HS-5 (cell line): ENCODE measurements at regions not wholly inside any gene's neighbourhood (a gene's known extent, or its start where the extent isn't known, plus 50 kb on each side); places are given as distances from the start of the nearest gene placed in this dataset.
"Not testable (repeated sequence)": the region's sequence is repeated elsewhere in the genome, so short reads cannot be mapped to it uniquely, and the experiment has no call there.

Experiments
- DNase-seq: peaks from one replicate; pipeline ENCODE4 v3.0.0-alpha.2; 2012; ENCODE audit warnings: low read depth

DNA sequence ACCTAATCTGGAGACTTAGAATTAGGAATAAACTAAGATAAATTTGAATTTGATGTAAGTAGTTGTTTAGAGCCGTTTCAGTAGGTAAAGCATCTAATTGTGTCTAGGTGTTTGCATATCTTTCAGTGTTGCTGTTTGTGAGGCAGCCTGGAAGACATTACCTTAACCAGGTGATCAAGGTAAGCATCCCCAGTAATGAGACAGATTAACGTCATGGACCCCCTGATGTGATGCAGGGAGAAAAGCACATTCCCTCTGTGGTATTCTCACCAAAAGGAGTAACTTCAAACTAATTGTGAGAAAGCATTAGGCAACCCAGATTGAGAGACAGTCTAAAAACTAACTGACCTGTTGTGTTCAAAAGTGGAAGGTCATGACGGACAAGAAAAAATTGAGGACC, 251.6 kb downstream of the NUAK1 start:
- DNase-seq, result no peak

DNA sequence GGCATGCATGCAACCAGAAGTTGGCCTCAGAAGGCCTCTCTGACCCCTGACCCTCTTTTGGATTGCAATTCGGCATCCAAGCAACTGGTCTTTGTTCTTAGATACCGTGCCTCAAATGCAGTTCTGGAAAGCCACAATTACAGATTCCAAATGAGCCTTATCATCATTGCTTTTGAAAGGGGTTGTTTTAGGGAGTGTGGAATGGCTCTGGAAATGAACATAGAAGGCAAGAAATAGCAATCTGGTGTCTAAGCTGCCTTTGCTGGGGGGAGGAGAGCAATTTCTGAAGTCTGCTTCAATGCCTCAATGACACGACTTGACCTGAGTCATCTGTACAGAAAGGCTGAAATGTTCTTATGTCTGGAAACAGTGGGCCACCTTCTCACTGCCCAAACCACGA, 250.1 kb downstream of the NUAK1 start:
- DNase-seq, result no peak

DNA sequence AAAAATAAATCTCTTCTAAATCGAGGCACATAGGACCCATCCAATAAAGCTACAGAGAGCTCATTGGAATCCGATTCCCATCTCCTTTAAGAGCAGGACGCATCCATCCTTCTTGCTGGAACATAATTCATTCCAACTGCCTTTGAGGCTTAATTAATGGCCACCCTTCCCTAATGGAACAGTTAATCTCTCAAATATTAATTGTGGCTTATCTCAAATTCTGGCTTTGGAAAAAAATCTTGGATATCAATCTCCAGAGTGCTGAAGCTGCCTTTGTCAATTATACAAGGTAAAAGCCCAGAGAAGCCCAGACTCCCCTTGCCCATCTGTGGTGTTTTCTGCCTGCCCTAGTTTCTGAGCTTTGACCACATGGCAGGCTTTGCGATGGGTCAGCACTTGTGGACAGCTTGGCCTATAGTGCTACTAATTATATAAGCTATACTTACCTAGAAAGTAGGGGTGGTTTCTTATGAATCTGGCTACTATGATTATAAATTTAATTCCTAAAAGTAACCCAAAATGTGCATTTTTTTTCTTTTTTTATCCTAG, 246.3 kb downstream of the NUAK1 start:
- no peak for DNase-seq

DNA sequence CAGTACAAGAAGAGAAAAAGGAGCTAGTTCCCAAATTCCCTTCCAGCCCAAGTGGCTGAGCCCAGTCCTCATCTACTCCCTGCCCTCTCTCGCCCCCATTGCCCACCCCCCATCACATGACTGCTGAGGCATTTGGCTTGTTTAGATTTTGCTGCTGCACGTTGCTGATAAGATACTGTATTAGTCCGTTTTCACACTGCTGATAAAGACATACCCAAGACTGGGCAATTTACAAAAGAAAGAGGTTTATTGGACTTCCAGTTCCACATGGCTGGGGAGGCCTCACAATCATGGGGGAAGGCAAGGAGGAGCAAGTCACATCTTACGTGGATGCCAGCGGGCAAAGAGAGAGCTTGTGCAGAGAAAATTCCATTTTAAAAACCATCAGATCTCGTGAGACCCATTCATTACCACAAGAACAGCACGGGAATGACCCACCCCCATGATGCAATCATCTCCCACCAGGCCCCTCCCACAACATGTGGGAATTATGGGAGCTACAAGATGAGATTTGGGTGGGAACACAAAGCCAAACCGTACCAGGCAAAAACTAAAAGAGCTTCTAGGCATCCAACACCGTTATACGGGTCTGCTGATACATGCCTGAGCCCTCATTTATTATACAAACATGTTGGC, 243.4 kb downstream of the NUAK1 start:
- not testable (repeated sequence) for DNase-seq

DNA sequence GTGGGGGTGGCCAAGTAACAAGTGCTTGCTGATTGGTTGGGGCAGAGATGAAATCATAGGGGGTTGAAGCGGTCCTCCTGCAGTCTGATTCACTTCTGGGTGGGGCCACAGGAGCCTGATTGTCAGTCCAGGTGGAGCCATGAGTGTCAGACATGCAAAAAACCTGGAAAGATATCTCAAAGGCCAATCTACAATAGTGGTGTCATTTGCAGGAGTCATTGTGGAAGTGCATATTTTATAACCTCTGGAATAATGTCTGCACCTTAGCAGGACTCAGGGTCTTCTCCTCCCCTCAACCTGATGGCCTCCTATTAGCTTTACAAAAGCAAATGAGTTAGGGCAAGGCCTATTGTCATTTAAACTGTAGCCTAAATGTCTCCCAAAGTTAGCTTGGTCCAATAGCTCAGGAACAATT, 241.4 kb downstream of the NUAK1 start:
- no peak for DNase-seq

DNA sequence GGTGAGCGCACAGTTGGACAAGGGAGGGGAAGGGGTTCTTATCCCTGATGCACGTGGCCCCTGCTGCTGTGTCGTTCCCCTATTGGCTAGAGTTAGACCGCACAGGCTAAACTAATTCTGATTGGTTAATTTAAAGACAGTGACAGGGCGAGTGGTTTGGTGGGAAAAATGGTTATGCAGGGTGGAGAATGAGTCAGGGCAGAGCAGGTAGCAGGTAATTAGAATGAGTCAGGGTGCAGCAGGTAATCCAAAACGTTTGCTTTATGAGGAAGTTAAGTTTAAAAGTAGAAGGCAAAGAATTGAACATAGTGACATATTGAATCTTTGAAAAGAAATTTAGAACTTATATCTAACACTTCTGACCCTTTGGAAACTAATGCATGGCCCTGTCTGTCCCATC, 240.5 kb downstream of the NUAK1 start:
- DNase-seq, result not testable (repeated sequence)

DNA sequence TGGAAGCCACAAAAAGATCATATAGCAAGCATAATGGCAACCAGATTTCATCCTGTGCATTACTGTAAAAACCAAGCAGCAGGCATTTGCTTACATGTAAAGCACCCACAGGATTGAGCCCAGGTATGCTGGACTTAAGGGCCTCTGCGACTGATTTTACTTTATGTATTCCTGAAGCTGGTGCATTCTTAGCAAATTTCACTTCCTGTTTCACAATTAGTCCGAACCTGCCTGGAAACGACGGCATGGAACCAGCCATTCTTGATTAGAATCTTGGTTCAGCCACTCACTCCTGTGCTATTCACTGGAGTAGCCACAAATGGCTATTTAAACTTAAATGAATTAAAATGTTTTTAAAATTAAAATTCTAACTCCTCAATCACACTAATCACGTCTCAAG, 239.2 kb downstream of the NUAK1 start:
- DNase-seq, result no peak

DNA sequence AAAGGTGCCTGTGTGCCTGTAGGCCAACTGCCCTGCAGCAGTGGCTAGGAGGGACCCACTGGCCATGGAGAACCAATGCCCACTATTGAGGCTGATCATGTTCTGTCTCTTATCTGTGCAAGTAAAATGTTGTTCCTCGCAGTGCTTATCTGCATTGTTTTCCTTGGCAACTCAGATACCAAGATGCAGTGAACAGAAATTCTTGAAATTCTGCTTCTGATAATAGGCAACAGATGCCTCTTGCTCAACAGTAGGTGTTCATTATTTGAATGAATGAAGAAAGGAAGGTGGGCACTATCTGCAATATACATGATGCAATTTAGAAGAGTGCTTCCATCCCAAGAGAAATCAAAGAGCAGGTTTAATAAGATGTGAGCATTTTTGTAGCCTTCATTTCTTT, 232.2 kb downstream of the NUAK1 start:
- DNase-seq, result no peak

DNA sequence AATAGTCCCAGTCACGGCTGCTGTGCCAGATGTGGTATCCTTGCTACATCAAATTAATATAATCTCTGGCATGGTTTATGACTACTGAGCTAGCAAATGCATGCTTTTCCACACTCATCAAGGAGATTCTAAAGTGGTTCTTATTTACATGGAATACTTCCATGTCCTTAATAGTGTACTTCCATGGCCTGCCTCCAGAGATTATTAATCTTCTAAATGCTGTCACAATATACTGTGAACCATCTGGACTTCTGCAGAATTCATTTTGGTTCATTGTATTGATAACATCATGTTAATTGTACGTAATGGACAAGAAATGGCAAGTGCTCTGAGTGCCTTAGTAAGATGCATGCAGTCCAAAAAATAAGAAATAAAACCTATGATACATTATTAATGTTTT, 230.8 kb downstream of the NUAK1 start:
- no peak for DNase-seq

DNA sequence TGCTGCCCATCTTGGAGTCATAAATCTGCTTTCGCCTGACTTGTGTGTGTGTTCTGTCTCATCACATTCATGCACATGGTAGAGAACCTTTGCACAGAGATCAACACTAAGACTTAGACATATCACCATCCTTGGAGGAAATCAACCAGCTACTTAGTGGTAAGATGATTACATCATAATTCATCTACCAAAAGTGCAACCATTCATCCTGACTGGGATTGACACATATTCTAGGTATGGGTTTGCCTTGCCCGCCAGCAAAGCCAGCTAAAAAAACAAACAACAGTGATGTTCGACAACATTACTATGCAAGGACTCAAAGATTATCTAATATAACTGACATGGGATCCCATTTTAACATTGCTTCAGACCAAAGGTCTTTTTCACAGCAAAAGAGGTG, 228.7 kb downstream of the NUAK1 start:
- DNase-seq, result no peak

DNA sequence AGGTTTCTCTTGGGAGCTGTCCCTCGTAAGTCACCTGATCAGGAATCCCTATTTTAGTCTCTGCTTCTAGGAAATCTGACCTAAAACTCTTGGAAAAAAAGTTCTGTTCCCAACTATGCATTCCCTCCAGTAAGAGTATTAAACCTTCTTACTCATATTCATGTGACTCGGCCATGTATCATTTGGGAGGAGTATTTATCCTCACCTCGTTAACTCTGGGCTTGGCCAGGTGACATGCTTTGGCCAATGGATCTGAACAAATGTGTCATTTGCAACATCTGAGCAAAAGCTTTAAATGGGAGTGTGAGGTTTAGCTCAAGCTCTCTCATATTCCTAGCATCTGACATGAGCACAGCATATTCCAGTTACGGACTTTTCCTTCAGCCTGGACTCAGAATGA, 226.8 kb downstream of the NUAK1 start:
- no peak for DNase-seq

DNA sequence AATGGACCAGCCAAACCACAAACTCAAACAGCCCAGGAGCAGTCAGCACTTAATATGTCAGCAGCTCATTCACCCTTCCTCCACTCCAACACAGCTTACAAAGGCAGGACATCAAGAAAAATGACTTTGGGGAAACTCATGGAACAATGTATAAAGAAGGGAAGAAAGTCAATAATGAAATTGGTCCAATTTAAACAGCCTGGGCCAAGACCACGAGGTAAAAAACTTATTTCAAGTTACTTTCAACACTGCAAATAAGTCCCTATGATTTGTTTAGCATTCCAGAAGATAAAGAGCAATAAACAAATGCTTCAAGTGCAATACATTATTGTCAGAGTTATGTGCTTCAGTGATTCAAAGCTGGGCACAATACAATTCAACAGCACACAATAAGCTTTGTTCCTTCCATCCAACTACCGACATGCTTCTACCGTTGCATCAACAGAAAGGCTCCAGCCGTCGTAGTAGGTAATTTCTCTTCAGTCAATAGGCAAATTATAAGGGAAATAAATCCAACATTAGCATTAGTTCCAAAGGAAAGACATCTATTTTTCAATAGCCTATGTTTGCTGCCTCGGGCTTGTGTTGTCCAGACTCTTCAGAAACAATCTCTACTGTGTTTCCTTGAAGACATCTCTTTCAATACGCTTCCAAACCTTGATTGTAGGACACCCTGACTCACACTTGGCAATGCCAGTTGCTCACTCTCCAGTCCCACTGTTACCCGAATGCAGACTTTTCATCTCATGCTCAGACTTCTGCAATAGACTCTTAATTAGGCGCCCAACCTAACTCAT, 225.7 kb downstream of the NUAK1 start:
- DNase-seq, result no peak

DNA sequence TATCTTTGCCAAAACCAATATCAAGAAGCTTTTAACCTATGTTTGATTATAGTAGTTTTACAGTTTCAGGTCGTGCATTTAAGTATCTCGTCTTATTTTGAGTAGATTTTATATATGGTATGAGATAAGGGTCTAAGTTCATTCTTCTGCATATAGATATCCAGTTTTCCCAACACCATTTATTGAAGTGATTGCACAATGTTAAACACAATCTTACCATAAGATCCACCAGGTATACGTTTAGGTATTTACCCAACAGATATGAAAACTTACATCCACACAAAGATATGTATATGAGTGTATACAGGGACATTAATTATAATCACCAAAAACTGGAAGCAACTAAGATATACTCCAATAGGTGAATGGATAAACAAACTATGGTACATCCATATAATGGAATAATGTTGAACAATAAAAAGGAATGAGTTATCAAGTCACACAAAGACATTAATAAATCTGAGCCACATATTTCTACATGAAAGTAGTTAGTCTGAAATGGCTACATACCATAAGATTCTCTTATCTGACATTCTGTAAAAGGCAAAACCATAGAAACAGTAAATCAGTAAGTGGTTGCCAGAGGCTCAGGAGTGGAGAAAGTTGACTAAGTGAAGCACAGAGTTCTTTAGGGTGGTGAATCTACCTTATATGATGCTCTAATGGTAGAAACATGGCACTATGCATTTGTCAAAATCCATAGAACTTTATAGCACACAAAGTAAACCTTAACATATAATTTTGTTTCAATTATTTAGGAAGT, 222.6 kb downstream of the NUAK1 start:
- DNase-seq, result no peak

DNA sequence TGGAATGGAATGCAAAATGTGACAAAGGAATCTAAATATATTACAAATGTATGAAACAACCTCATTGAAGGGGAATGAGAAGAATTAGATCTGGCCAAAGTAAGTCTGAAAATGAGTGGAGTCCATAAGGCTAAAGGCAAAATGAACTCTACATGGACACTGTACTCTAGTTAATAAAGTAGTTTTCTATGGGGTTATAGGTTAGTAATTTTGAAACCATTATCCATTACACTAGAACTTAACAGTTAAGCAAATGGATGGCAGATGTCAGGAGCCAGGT, 222.1 kb downstream of the NUAK1 start:
- DNase-seq, result no peak

DNA sequence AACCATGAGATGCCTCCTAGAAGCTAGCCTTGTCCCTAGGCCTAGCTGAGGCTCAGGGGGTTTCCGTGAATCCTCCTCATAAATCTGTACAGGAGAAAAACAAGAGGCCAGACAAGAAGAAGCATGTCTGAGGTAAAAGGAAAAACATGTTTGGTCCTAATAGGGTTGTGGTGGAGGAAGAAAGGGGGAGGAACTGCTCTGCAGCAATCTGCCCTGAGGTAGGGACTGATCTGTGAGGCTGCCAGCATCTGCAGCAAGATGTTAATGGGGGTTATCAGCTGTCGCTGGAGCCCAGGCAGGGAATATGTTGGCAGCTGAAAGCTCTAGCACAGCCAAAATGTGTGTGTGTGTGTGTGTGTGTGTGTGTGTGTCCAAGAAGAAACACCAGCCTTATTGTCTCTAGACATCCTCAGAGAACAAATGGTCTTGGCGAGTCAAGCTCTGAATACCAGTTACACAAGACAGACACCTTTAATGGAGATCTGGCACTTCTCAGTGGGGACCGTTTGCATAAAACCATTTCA, 218.5 kb downstream of the NUAK1 start:
- no peak for DNase-seq

DNA sequence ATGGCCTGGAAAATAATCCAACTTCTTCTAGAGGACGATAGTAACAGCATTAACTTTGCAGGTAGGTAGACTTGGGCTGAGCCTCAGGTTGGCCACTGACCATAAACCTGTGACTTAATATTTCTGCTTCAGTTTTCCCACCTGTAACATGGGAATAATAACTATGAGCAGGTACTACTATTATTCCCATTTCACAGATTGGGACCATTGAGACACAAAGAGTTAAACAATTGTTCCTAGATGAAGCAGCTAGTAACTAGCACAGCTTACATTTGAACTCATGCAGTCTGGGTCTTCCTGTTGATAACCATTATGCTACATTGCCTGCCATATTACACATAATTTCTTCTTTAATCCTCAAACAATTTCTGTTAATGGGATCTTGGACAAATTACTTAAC, 217.7 kb downstream of the NUAK1 start:
- no peak for DNase-seq

DNA sequence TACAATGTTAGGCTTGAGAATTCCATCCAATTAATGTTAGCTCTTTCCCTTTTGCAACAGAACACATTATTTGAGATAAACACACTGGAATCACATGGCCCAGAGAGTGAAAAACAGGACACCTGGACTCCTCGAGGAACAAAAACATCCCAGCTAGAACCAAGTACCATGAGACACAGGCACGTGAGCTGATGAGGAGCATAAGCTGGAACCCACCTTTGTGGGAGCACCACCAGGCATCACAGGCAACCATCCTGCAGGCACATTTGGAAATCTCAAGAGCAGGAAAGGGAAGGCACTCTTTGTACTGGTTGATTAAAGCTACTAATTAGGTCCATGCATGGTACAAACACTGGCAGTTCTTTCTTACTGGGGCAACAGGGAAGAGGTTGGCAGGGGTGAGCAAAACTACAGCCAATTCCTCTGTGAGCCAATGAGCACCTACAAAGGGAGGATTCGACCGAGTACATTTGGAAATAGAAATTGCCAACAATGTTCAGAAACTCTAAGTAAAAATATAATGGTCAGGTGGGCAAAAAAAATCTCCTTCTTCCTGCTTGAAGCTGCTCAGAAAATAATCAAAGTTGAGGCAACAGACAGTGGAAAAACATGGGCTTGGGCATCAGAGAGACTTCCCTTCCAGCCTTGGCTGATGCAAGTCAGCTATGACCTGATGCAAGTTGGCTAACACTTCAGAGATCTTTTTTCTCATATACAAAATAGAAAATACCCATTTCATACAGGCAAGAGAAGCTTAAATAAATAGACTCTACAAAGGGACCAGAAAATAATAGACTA, 216.7 kb downstream of the NUAK1 start:
- DNase-seq, result no peak

DNA sequence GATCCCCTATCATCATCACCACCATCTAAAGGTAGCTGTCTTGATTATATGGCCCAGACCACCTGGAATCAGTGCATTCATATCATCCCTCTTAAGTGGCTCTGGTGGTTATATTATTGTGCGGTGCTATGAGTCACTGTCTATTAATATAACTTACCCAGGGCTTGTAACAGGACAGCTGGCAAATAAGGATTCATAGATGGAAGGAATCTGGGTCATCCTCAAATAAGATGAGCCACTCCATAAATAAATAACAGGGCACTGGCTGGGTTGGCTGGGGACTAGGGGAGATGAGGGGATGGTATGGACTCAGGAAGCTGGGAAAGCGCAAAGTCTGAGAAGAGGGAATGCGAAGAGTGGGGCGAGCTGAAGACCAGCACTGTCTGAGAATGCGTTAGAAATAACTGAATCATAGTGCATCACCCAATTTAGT, 216.1 kb downstream of the NUAK1 start:
- DNase-seq, result peak; percentile 36

DNA sequence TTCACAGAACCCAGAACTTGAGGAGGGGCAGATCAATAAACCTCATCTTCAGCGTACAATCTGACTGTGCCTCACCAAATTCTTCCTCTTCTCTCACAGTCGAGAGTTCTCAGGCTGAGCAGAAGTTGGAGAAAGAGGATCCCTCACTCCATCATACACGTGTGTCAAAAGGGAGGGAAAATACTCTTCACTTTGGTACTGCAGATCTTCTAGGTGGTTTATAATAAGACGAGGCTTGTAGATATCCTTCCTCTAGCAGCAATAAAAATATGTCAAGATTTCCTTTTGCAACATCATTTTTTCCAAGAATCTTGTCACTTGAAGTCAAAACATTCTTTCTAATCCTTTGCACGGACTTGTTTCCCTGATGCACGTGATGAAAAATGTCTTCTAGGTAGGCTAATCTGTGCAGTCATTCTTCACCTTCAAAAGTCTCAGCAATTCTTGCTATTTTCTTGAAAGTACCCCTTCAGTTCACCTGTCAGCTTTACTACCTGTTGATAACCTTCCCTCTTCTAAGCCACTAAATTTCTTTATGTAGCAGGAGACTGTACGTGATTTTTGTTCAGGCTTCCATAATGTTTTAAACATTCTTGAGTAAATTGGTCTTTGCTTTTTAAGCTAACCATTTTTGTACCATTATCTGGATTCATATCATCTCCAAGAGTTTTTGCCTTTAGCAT, 214.1 kb downstream of the NUAK1 start:
- DNase-seq, result no peak

DNA sequence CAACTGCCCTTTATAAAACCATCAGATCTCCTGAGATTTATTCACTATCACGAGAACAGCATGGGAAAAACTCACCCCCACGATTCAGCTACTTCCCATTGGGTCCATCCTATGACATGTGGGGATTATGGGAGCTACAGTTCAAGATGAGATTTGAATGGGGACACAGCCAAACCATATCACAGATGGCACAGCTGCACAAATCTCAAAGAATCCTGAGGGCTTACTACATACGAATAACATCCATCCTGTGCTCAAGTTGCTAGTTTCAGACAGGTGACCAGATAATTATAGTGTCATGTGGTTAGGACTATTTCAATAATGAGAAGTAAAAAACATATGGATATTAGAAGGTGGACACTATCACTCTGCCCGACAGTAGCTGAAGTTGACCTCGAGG, 211.2 kb downstream of the NUAK1 start:
- DNase-seq, result no peak

DNA sequence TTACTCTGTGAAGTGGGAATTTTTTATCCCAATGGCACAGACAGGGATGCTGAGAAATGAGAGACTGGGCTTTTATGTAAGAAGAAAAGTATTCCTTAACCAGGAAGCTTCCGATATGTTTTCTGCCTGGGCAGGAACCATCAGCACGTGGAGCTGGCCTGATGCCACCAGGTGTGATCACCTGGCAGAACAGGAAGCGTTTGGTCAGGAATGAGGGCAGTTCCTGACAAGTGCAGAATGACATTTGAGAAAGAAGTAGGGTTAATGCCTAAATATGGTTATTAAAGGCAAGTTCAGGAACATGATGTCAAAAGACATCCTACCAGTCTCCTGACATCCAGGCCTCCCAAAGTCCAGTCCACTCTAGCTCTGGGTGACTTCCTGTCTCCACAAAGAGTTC, 210.3 kb downstream of the NUAK1 start:
- no peak for DNase-seq
